Neural cell (in vitro differentiated cells): ENCODE measurements at regions not wholly inside any gene's neighbourhood (a gene's known extent, or its start where the extent isn't known, plus 50 kb on each side); places are given as distances from the start of the nearest gene placed in this dataset.

Experiments
- EP300 ChIP-seq: fragments of 450-650 bp; conservative IDR thresholded peaks from 2 replicates; pipeline ENCODE4 v1.6.1; 2014; ENCODE audit warnings: antibody characterized with exemption, mild to moderate bottlenecking, moderate library complexity; ENCODE audit not compliant: poor library complexity, severe bottlenecking
- EZH2 ChIP-seq: fragments of 200-600, 300-800 bp; shearing (Covaris generic), sonication (generic); IDR thresholded peaks from 2 replicates; pipeline ENCODE4 v1.6.1; 2014; ENCODE audit warnings: antibody characterized with exemption, low read length, borderline replicate concordance, mild to moderate bottlenecking; ENCODE audit not compliant: insufficient read depth, poor library complexity, severe bottlenecking
- MXI1 ChIP-seq: fragments of 450-650 bp; conservative IDR thresholded peaks from 2 replicates; pipeline ENCODE4 v1.6.1; 2014; ENCODE audit warnings: antibody characterized with exemption, mild to moderate bottlenecking; ENCODE audit not compliant: poor library complexity, severe bottlenecking
- POLR2AphosphoS5 ChIP-seq: IDR thresholded peaks from 2 replicates; pipeline ENCODE4 v1.6.1; 2012
- TAF1 ChIP-seq: IDR thresholded peaks from 2 replicates; pipeline ENCODE4 v1.6.1; 2012; ENCODE audit warnings: low read depth
- TF ChIP-seq, protein P1 (sequence below): fragments of 450-650 bp; IDR thresholded peaks from 2 replicates; pipeline ENCODE4 v1.5.1; 2014; ENCODE audit warnings: antibody characterized with exemption, mild to moderate bottlenecking, moderate library complexity; ENCODE audit not compliant: poor library complexity, severe bottlenecking

DNA sequence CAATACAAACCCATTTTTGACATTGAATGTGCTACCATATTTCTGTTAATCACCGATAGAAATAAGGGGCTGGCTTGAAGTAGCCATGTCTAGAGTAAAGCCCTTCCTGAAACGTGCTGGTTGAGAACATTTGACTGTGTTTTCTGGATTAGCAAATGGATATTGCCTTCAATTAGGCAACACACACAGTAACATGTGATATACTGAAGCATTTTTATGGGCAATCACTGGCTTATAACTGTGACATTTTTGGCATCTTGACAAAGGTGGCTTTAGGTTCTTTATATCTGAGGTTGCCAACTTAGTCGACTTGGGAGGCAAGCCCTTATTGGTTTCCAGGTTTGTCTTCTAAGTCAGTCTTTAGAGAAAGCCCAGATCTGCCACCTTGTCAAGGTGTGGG, 292.9 kb downstream of the BTBD3 start:
- TF ChIP-seq, protein P1, sequence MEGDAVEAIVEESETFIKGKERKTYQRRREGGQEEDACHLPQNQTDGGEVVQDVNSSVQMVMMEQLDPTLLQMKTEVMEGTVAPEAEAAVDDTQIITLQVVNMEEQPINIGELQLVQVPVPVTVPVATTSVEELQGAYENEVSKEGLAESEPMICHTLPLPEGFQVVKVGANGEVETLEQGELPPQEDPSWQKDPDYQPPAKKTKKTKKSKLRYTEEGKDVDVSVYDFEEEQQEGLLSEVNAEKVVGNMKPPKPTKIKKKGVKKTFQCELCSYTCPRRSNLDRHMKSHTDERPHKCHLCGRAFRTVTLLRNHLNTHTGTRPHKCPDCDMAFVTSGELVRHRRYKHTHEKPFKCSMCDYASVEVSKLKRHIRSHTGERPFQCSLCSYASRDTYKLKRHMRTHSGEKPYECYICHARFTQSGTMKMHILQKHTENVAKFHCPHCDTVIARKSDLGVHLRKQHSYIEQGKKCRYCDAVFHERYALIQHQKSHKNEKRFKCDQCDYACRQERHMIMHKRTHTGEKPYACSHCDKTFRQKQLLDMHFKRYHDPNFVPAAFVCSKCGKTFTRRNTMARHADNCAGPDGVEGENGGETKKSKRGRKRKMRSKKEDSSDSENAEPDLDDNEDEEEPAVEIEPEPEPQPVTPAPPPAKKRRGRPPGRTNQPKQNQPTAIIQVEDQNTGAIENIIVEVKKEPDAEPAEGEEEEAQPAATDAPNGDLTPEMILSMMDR: no peak
- TF ChIP-seq TAF1 (no peak), EP300 (no peak), POLR2AphosphoS5 (no peak), MXI1 (no peak), EZH2 (no peak)
